Activated T-cell treated with anti-CD3 and anti-CD28 coated beads, Interleukin-2, amount 50 U/mL, for 72 hours (primary cell): ENCODE measurements at regions not wholly inside any gene's neighbourhood (a gene's known extent, or its start where the extent isn't known, plus 50 kb on each side); places are given as distances from the start of the nearest gene placed in this dataset.

Experiments
- ATAC-seq, 2 donors: fragments of 150-1000 bp; cut with Tn5 transposase; replicated peaks in 1 of 2; 2 replicates each; pipeline ENCODE4 v1.10.0; 2021; ENCODE audit warnings: moderate library complexity in 2 of 2, mild to moderate bottlenecking in 1 of 2
- DNase-seq, 2 donors: peaks; one replicate each; pipeline ENCODE4 v3.0.0; 2021 to 2022; ENCODE audit warnings: mixed read lengths in 1 of 2
- H3K27ac Mint-ChIP-seq: one replicate; pipeline ENCODE4 v1.8.0; 2022; ENCODE audit warnings: mild to moderate bottlenecking, moderate library complexity, mixed read lengths
- H3K27me3 Mint-ChIP-seq: one replicate; pipeline ENCODE4 v1.8.0; 2022; ENCODE audit warnings: low read depth, mixed read lengths
- H3K36me3 Mint-ChIP-seq, 2 donors: one replicate each; pipeline ENCODE4 v1.8.0; 2022; ENCODE audit warnings: mixed read lengths in 2 of 2, mild to moderate bottlenecking in 1 of 2; ENCODE audit not compliant: insufficient read depth in 2 of 2
- H3K4me1 Mint-ChIP-seq: one replicate; pipeline ENCODE4 v1.8.0; 2022; ENCODE audit warnings: low read depth, mixed read lengths
- H3K4me3 Mint-ChIP-seq, 2 donors: one replicate each; pipeline ENCODE4 v1.8.0; 2022; ENCODE audit warnings: mild to moderate bottlenecking in 2 of 2, mixed read lengths in 2 of 2, moderate library complexity in 2 of 2
- H3K9me3 Mint-ChIP-seq, 2 donors: one replicate each; pipeline ENCODE4 v1.8.0; 2022; ENCODE audit warnings: mixed read lengths in 2 of 2

GRCh38 chr16:86012221-86012620 is 113.3 kb downstream of the IRF8 start:
- H3K27ac Mint-ChIP-seq = no peak overlapping the region
- peaks cover 30% of the 10 kb centered on the region for H3K4me1 Mint-ChIP-seq
- ATAC-seq (no peak), DNase-seq (no peak)
- peaks cover 4 to 6% of the 10 kb centered on the region in 2 donors for H3K36me3 Mint-ChIP-seq
- no peak overlapping the region for H3K4me3 Mint-ChIP-seq
- peaks cover 12% of the 10 kb centered on the region for H3K27me3 Mint-ChIP-seq
- peaks cover 5% of the 10 kb centered on the region in 2 donors for H3K9me3 Mint-ChIP-seq

GRCh38 chr16:86013867-86014266 is 114.9 kb downstream of the IRF8 start:
- no peak for ATAC-seq
- H3K9me3 Mint-ChIP-seq = peaks cover 5% of the 10 kb centered on the region in 2 donors
- H3K27ac Mint-ChIP-seq = no peak overlapping the region
- peaks cover 4 to 6% of the 10 kb centered on the region in 2 donors for H3K36me3 Mint-ChIP-seq
- H3K27me3 Mint-ChIP-seq = peaks cover 27% of the 10 kb centered on the region
- no peak for DNase-seq
- no peak overlapping the region for H3K4me3 Mint-ChIP-seq
- H3K4me1 Mint-ChIP-seq = peaks cover 14% of the 10 kb centered on the region

GRCh38 chr16:86015606-86016005 is 116.6 kb downstream of the IRF8 start:
- Mint-ChIP-seq H3K4me3 (no peak overlapping the region), H3K27ac (no peak overlapping the region), H3K4me1 (peaks cover 4% of the 10 kb centered on the region), H3K27me3 (peaks cover 36% of the 10 kb centered on the region), H3K36me3 (peaks cover 9 to 16% of the 10 kb centered on the region in 2 donors), H3K9me3 (peaks cover 10 to 13% of the 10 kb centered on the region in 2 donors)
- DNase-seq (no peak), ATAC-seq (no peak)

- H3K27ac Mint-ChIP-seq = no peak overlapping the region
- H3K27me3 Mint-ChIP-seq = peaks cover 41% of the 10 kb centered on the region
- peaks cover 9 to 17% of the 10 kb centered on the region in 2 donors for H3K36me3 Mint-ChIP-seq
- peaks cover 10 to 13% of the 10 kb centered on the region in 2 donors for H3K9me3 Mint-ChIP-seq
- H3K4me3 Mint-ChIP-seq = no peak overlapping the region
- H3K4me1 Mint-ChIP-seq = peaks cover 4% of the 10 kb centered on the region
- DNase-seq = peak in 1 of 2 donors; percentile 40
- peak; percentile 33 to 37 for ATAC-seq
These were observed 117.4 kb downstream of the IRF8 start for GRCh38 chr16:86016201-86016965.

GRCh38 chr16:86018071-86018470 is 119.1 kb downstream of the IRF8 start:
- Mint-ChIP-seq H3K36me3 (peaks cover 9 to 17% of the 10 kb centered on the region in 2 donors), H3K9me3 (peaks cover 10 to 13% of the 10 kb centered on the region in 2 donors), H3K4me1 (peaks cover 4% of the 10 kb centered on the region), H3K27ac (no peak overlapping the region), H3K27me3 (peaks cover 41% of the 10 kb centered on the region), H3K4me3 (no peak overlapping the region)
- DNase-seq (no peak), ATAC-seq (no peak)

GRCh38 chr16:86018487-86018886 is 119.5 kb downstream of the IRF8 start:
- no peak for ATAC-seq
- H3K4me3 Mint-ChIP-seq = no peak overlapping the region

GRCh38 chr16:86018941-86019340 is 120.0 kb downstream of the IRF8 start:
- Mint-ChIP-seq H3K27ac (no peak overlapping the region), H3K4me1 (peaks cover 4% of the 10 kb centered on the region), H3K4me3 (no peak overlapping the region), H3K36me3 (peaks cover 7 to 15% of the 10 kb centered on the region in 2 donors), H3K27me3 (peaks cover 41% of the 10 kb centered on the region), H3K9me3 (peaks cover 7 to 14% of the 10 kb centered on the region in 2 donors)
- ATAC-seq = no peak
- DNase-seq = no peak

More at GRCh38 chr16:86018487-86018886, 119.5 kb downstream of the IRF8 start:
- H3K27me3 Mint-ChIP-seq = peaks cover 41% of the 10 kb centered on the region
- H3K27ac Mint-ChIP-seq = no peak overlapping the region
- no peak for DNase-seq
- peaks cover 10 to 14% of the 10 kb centered on the region in 2 donors for H3K9me3 Mint-ChIP-seq
- H3K4me1 Mint-ChIP-seq = peaks cover 4% of the 10 kb centered on the region
- peaks cover 9 to 18% of the 10 kb centered on the region in 2 donors for H3K36me3 Mint-ChIP-seq

GRCh38 chr16:86019446-86020047 is 120.6 kb downstream of the IRF8 start:
- peaks cover 2% of the 10 kb centered on the region for H3K4me1 Mint-ChIP-seq
- peaks cover 9 to 14% of the 10 kb centered on the region in 2 donors for H3K9me3 Mint-ChIP-seq
- H3K36me3 Mint-ChIP-seq = peaks cover 7 to 15% of the 10 kb centered on the region in 2 donors
- ATAC-seq (no peak), DNase-seq (no peak)
- peaks cover 41% of the 10 kb centered on the region for H3K27me3 Mint-ChIP-seq
- no peak overlapping the region for H3K27ac Mint-ChIP-seq
- no peak overlapping the region for H3K4me3 Mint-ChIP-seq

- DNase-seq = no peak
- H3K4me1 Mint-ChIP-seq = no peaks in the 10 kb centered on the region
These were observed 122.0 kb downstream of the IRF8 start for GRCh38 chr16:86020971-86021370.

GRCh38 chr16:86022381-86022960 is 123.5 kb downstream of the IRF8 start:
- Mint-ChIP-seq H3K27ac (no peak overlapping the region), H3K27me3 (peaks cover 41% of the 10 kb centered on the region), H3K36me3 (peaks cover 10 to 20% of the 10 kb centered on the region in 2 donors), H3K4me1 (no peaks in the 10 kb centered on the region), H3K9me3 (peaks cover 12 to 17% of the 10 kb centered on the region in 2 donors), H3K4me3 (no peak overlapping the region)
- DNase-seq (no peak), ATAC-seq (no peak)

More at GRCh38 chr16:86020971-86021370, 122.0 kb downstream of the IRF8 start:
- Mint-ChIP-seq H3K27me3 (peaks cover 47% of the 10 kb centered on the region), H3K36me3 (peaks cover 10 to 20% of the 10 kb centered on the region in 2 donors), H3K27ac (no peak overlapping the region), H3K9me3 (peaks cover 12 to 17% of the 10 kb centered on the region in 2 donors), H3K4me3 (no peak overlapping the region)
- ATAC-seq = no peak

- Mint-ChIP-seq H3K27ac (no peak overlapping the region), H3K4me3 (no peak overlapping the region), H3K4me1 (no peaks in the 10 kb centered on the region), H3K9me3 (peaks cover 12 to 14% of the 10 kb centered on the region in 2 donors), H3K27me3 (peaks cover 40% of the 10 kb centered on the region), H3K36me3 (peaks cover 10 to 18% of the 10 kb centered on the region in 2 donors)
- no peak for ATAC-seq
- no peak for DNase-seq
These were observed 125.2 kb downstream of the IRF8 start for GRCh38 chr16:86024210-86024609.

GRCh38 chr16:86025706-86026105 is 126.7 kb downstream of the IRF8 start:
- peaks cover 27% of the 10 kb centered on the region for H3K27me3 Mint-ChIP-seq
- no peak overlapping the region for H3K4me3 Mint-ChIP-seq
- H3K36me3 Mint-ChIP-seq = peaks cover 5 to 10% of the 10 kb centered on the region in 2 donors
- H3K9me3 Mint-ChIP-seq = peaks cover 7 to 9% of the 10 kb centered on the region in 2 donors
- H3K4me1 Mint-ChIP-seq = no peaks in the 10 kb centered on the region
- H3K27ac Mint-ChIP-seq = no peak overlapping the region
- DNase-seq (no peak), ATAC-seq (no peak)
